Naive thymus-derived CD8-positive, alpha-beta T cell (primary cell): ENCODE measurements at regions not wholly inside any gene's neighbourhood (a gene's known extent, or its start where the extent isn't known, plus 50 kb on each side); places are given as distances from the start of the nearest gene placed in this dataset.

Experiments
- ATAC-seq, 2 donors: fragments of 150-1000 bp; cut with Tn5 transposase in 1 of 2; sonication (Bioruptor Pico), chemical (Tn5 transposase) in 1 of 2; 1 replicate in 1 of 2; 2 replicates in 1 of 2; pipeline ENCODE4 v1.10.0; 2021; ENCODE audit warnings: mild to moderate bottlenecking in 2 of 2, moderate library complexity in 2 of 2
- POLR2A ChIA-PET: fragments of 350-600 bp; sonication (Branson Sonifier 250); formaldehyde crosslinking; loops from one replicate; lab custom pipeline; 2021; ENCODE audit warnings: antibody characterized with exemption; lab: Charles Lee
- DNase-seq, 10 donors: peaks; one replicate each; pipeline versions ENCODE4 v3.0.0 to v3.0.0-alpha.2; 2020 to 2022
- H3K27ac Mint-ChIP-seq, 10 donors: one replicate each; pipeline ENCODE4 v1.8.0; 2020 to 2022; ENCODE audit warnings: mild to moderate bottlenecking in 10 of 10, mixed read lengths in 10 of 10, moderate library complexity in 4 of 10, inconsistent platforms in 1 of 10
- H3K27me3 Mint-ChIP-seq, 5 donors: one replicate each; pipeline ENCODE4 v1.8.0; 2021 to 2022; ENCODE audit warnings: mixed read lengths in 5 of 5
- H3K36me3 Mint-ChIP-seq, 3 donors: one replicate each; pipeline ENCODE4 v1.8.0; 2020 to 2022; ENCODE audit warnings: mixed read lengths in 3 of 3, mild to moderate bottlenecking in 2 of 3, inconsistent platforms in 1 of 3
- H3K4me1 Mint-ChIP-seq, 4 donors: one replicate each; pipeline ENCODE4 v1.8.0; 2021 to 2022; ENCODE audit warnings: mixed read lengths in 4 of 4
- H3K4me3 Mint-ChIP-seq, 10 donors: one replicate each; pipeline ENCODE4 v1.8.0; 2020 to 2022; ENCODE audit warnings: mild to moderate bottlenecking in 10 of 10, mixed read lengths in 10 of 10, moderate library complexity in 6 of 10, inconsistent platforms in 1 of 10
- H3K9me3 Mint-ChIP-seq, 9 donors: one replicate each; pipeline ENCODE4 v1.8.0; 2020 to 2022; ENCODE audit warnings: mixed read lengths in 9 of 9, mild to moderate bottlenecking in 3 of 9, inconsistent platforms in 1 of 9, moderate library complexity in 1 of 9

DNA sequence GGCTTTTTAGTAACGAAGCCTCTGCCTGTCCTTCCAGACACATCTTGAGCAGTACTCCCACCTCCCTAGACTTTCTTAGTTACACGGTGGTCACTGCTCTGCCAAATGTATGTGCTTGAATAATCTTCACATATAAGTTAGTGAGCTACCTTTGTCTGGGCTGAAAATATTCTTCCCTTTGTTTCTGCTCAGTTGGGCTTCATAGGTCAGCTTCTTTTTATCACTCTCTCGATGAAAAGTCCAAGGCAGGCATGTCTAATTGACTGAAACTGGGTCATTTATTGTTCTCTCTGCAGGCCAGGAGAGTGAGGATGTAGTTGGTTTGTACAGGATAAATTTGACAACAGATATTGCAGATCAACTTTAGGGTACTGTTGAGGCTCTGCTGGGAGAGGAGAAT, 636.7 kb upstream of the IGFBP3 start:
- ATAC-seq (no peak), DNase-seq (no peak)
- Mint-ChIP-seq H3K36me3 (peaks cover 0 to 13% (median 0%) of the 10 kb centered on the region in 3 donors), H3K9me3 (peaks cover 0 to 23% (median 7%) of the 10 kb centered on the region in 9 donors), H3K4me1 (no peaks in the 10 kb centered on the region), H3K27me3 (no peaks in the 10 kb centered on the region), H3K4me3 (no peak overlapping the region), H3K27ac (no peak overlapping the region)
- POLR2A ChIA-PET = no interaction called here

DNA sequence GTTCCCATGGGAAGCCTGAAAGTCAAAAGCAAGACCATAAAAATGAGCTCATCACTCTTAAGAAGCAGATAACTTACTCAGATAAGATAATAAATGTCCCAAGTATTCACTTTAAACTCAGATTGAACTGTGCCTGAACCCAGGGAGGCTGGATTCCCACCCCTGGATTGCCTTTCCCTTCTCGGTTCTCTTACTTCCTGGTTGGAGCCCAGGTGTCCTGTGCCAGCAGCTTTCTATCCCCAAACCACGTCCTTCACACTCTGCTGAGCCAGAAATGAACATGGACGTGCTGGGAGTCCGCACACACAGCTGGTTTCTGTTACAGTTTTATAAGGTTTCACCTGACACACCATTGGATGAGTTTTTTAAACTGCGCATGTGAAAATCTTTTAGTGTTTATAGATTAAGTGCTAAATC, 636.2 kb upstream of the IGFBP3 start:
- H3K27ac Mint-ChIP-seq = no peak overlapping the region

DNA sequence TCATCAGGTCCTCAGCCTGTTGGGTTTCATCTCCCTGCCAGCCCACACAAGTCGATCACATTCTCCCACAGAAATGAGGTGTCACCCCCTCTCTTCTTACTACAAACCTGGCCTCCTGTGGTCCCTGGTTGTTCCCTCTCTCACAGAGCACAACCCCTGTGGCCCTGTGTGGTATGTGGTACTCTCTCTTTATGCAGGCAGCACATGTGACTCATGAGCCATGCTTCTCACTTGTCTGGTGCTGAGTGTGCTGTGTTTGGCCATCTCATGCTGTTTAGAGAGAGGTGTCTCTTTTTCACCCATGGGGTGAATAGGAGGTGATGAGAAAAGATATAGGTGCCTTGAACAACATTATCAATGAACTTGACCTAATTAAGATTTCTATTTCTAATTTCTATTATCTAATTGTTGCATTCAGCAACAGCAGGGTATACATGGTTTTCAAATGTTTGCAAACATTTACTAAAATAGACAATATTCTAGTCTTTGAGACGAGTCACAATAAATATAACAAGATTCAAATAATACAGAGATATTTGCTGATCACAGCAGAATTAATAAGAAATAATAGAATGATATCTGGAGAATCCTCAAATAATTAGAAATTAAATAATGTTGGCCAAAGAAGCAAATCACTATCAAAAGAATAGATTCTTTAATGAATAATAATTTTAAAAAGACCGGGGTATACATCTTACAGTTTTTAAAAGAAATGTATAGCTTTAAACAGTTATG, 633.8 kb upstream of the IGFBP3 start:
- H3K4me1 Mint-ChIP-seq = no peaks in the 10 kb centered on the region
- no peak for ATAC-seq
- no peak overlapping the region for H3K4me3 Mint-ChIP-seq
- DNase-seq = no peak
- H3K9me3 Mint-ChIP-seq = peaks cover 0 to 15% (median 2%) of the 10 kb centered on the region in 9 donors
- H3K27ac Mint-ChIP-seq = no peak overlapping the region
- POLR2A ChIA-PET = no interaction called here
- no peaks in the 10 kb centered on the region for H3K27me3 Mint-ChIP-seq
- peaks cover 0 to 2% (median 0%) of the 10 kb centered on the region in 3 donors for H3K36me3 Mint-ChIP-seq

More for the DNA sequence above, 636.2 kb upstream of the IGFBP3 start:
- no peak for ATAC-seq
- POLR2A ChIA-PET = no interaction called here
- Mint-ChIP-seq H3K27me3 (no peaks in the 10 kb centered on the region), H3K36me3 (peaks cover 0 to 13% (median 0%) of the 10 kb centered on the region in 3 donors), H3K4me1 (no peaks in the 10 kb centered on the region), H3K9me3 (peaks cover 0 to 23% (median 7%) of the 10 kb centered on the region in 9 donors), H3K4me3 (no peak overlapping the region)
- DNase-seq = no peak

DNA sequence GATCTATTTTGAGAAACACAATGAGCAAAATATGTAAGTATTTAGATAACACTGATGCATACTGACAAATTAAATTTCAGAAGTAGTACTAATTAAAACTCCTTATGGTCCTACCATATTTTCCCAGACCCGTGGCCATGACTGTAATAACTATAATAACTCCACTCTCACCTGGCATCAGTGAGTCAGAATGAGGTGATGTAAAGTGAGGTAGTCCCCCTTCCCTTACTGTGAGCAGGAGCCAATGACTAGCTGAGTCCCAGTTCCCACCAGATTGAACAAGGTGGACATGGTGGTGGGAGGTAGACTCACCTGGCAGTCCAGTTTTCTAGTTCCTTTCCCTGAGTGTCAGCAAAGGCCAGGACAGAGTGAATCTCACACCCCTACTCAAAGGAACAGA, 630.5 kb upstream of the IGFBP3 start:
- H3K4me1 Mint-ChIP-seq = no peaks in the 10 kb centered on the region
- H3K27ac Mint-ChIP-seq = no peak overlapping the region
- H3K27me3 Mint-ChIP-seq = no peaks in the 10 kb centered on the region
- H3K9me3 Mint-ChIP-seq = peaks cover 0 to 14% (median 0%) of the 10 kb centered on the region in 9 donors
- H3K36me3 Mint-ChIP-seq = no peaks in the 10 kb centered on the region
- POLR2A ChIA-PET = interaction anchor here (0.6 kb wide), 1 partner anchor 433 kb away, joined by 4 read pairs; no protein-coding TSS in a partner anchor
- ATAC-seq (no peak), DNase-seq (no peak)
- no peak overlapping the region for H3K4me3 Mint-ChIP-seq

DNA sequence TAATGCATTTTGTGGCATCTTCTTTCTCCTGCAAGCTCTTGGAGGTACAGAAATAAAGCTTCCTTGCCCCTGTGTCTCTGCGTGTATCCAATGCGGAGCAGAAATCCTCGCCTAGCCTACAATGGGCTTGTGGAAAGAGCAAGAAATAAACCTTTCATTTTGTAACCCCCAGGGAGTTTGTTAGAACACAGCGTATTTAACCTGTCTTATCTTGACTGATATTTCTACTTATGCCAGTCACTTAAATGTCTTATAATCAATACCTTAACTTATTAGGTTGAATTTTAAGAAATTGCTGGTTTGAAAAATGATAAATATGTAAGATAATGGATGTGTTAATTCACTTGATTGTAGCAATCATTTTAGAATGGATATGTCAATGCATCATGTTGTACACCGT, 629.8 kb upstream of the IGFBP3 start:
- ATAC-seq (no peak), DNase-seq (no peak)
- Mint-ChIP-seq H3K27me3 (no peaks in the 10 kb centered on the region), H3K27ac (no peak overlapping the region), H3K36me3 (no peaks in the 10 kb centered on the region), H3K4me3 (no peak overlapping the region), H3K9me3 (peaks cover 0 to 14% (median 0%) of the 10 kb centered on the region in 9 donors), H3K4me1 (no peaks in the 10 kb centered on the region)
- POLR2A ChIA-PET = no interaction called here

DNA sequence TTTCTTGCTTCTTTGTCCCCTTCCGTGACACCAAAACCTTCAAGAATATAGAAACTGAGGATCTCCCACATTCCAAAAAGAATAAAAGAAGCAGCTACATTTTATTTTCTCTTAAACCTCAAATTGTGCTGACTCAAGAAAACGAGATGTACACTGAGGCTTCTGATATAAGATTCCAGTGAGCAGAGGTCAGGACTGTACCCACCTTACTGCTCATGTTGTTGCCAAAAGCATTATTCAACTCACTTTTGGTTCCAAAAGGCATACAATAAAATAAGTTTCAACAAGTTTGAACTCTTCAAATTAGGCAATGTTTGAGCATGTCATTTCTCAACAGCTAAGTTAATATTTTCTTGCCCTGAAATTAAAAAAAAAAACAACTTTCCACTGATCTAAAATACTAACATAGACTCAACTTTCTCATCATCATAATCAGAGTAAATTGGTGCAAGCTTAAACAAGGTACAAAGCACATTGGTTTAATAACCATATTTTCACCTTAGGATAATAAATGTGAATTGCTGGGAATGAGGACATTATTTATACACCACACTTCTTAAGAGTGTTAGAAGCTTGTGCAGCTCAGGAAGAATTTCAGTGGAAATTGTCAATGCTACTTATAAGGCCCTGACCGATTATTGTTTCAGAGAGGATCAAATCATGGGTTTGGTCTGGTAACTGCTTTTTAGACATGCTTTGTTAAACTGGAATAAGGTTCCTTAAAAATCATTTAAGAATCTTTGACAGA, 629.0 kb upstream of the IGFBP3 start:
- peaks cover 0 to 14% (median 2%) of the 10 kb centered on the region in 9 donors for H3K9me3 Mint-ChIP-seq
- no peaks in the 10 kb centered on the region for H3K36me3 Mint-ChIP-seq
- H3K4me1 Mint-ChIP-seq = no peaks in the 10 kb centered on the region
- H3K4me3 Mint-ChIP-seq = no peak overlapping the region
- DNase-seq (no peak), ATAC-seq (no peak)
- no peaks in the 10 kb centered on the region for H3K27me3 Mint-ChIP-seq
- POLR2A ChIA-PET = no interaction called here
- H3K27ac Mint-ChIP-seq = no peak overlapping the region

DNA sequence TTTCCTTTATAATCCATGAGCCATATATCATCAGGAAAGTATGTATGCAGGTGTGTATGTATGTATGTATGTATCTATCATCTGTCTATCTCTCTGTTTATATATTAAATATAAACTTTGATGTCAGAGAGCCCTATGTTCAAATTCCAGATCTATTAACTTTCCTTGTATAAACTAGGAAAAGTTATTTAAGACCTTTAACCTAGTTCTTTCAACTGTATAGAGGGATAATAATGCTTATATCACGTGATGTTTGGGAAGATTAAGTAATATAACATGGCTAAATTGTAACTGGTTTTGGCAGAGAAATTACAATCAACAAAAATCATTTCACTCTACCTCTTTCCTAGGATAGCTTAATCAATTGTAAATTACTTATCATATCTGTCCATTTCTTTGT, 628.3 kb upstream of the IGFBP3 start:
- Mint-ChIP-seq H3K27me3 (no peaks in the 10 kb centered on the region), H3K9me3 (peaks cover 0 to 9% (median 2%) of the 10 kb centered on the region in 9 donors), H3K4me1 (no peaks in the 10 kb centered on the region), H3K4me3 (no peak overlapping the region), H3K27ac (no peak overlapping the region), H3K36me3 (no peaks in the 10 kb centered on the region)
- no peak for ATAC-seq
- DNase-seq = no peak
- POLR2A ChIA-PET = no interaction called here

DNA sequence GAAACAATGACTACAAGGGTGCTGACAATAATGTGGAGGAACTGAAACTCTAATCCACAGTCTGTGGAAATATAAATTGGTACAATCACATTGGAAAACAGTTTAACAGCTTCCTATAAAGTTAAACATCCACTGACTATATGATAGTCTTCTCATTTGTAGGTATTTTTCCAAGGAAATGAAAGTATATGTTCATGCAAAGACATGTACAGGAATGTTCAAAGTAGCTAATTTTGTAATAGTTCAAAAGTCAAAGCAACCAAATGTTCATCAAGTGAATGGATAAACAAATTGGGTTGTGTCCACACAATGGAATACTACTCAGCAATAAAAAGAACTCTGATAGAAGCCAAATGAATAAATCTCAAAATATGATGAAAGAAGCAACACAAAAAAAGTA, 626.0 kb upstream of the IGFBP3 start:
- ATAC-seq (no peak), DNase-seq (no peak)
- H3K27me3 Mint-ChIP-seq = no peaks in the 10 kb centered on the region
- H3K9me3 Mint-ChIP-seq = peaks cover 0 to 4% (median 2%) of the 10 kb centered on the region in 9 donors
- POLR2A ChIA-PET = no interaction called here
- no peaks in the 10 kb centered on the region for H3K4me1 Mint-ChIP-seq
- H3K36me3 Mint-ChIP-seq = no peaks in the 10 kb centered on the region
- no peak overlapping the region for H3K4me3 Mint-ChIP-seq
- no peak overlapping the region for H3K27ac Mint-ChIP-seq

DNA sequence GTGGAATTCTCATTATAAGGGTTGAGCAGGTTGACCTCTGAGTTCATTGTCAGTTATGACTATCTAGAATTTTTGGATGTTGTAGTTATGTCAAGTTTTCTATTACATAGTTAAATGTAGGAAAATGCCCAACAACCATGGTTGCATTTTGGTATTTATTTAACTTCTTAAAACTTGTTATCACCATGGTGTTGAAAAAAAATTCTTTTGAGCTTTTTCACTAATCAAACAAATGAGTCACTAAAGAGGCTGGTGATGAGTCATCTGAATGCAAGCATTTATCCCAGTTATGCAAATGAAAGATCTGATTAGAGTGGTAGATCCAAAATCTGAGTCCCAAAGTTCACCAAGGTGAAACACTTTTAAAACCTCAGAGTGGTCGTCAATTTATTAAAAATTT, 624.7 kb upstream of the IGFBP3 start:
- DNase-seq (no peak), ATAC-seq (no peak)
- POLR2A ChIA-PET = no interaction called here
- no peaks in the 10 kb centered on the region for H3K27me3 Mint-ChIP-seq
- H3K4me3 Mint-ChIP-seq = no peak overlapping the region
- peaks cover 0 to 4% (median 0%) of the 10 kb centered on the region in 9 donors for H3K9me3 Mint-ChIP-seq
- H3K4me1 Mint-ChIP-seq = no peaks in the 10 kb centered on the region
- H3K36me3 Mint-ChIP-seq = no peaks in the 10 kb centered on the region
- H3K27ac Mint-ChIP-seq = no peak overlapping the region

DNA sequence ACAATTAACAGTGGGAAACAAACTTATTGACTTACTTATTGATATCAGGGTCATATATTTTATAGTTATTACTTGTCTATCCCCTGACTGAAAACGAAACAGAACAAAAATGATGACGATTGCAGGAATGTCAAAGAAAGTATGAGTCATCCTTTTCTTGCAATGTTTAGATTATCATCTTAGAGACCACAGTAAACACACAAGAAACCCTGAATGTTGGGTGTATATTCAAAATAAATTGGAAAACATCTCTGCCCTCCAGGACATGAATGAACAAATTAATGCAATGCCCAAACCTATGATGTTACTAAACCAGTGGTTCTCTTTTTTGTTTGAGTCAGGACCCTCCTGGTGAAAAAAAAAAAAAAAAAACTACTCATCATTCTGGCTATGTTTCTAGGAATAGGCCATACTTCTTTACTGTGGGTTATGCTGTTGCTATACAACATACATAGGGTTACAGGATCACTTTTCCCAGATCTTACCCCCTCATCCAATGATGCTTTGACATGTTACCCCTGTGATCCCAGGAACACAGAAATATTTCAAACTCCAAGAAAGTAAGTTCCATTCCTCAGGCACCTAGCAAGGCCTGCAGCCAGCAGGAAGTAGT, 623.4 kb upstream of the IGFBP3 start:
- ATAC-seq = no peak
- POLR2A ChIA-PET = no interaction called here
- H3K4me3 Mint-ChIP-seq = no peak overlapping the region
- no peaks in the 10 kb centered on the region for H3K27me3 Mint-ChIP-seq
- no peak for DNase-seq
- no peaks in the 10 kb centered on the region for H3K36me3 Mint-ChIP-seq
- peaks cover 0 to 3% (median 0%) of the 10 kb centered on the region in 9 donors for H3K9me3 Mint-ChIP-seq
- no peaks in the 10 kb centered on the region for H3K4me1 Mint-ChIP-seq
- no peak overlapping the region for H3K27ac Mint-ChIP-seq

DNA sequence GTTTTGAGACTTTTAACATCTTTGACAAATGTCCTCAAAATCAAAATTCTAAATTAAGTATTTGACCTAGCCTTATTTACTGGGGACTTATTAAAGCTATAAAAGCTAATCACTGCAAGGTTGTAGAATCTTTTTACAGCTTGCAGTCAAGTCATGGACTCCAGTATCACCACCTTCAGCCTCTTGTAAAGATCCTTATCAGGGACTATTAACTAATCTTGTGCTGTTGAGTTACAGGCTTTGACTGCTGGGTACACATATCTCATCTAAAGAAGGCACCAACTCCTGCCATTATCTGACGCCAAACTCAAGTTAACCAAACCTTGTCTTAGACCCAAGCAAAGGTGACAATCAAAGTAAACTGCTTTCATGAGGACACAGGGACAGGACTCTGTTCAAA, 621.0 kb upstream of the IGFBP3 start:
- Mint-ChIP-seq H3K36me3 (no peaks in the 10 kb centered on the region), H3K27me3 (no peaks in the 10 kb centered on the region), H3K27ac (no peak overlapping the region), H3K9me3 (peaks cover 0 to 6% (median 0%) of the 10 kb centered on the region in 9 donors), H3K4me1 (no peaks in the 10 kb centered on the region), H3K4me3 (no peak overlapping the region)
- ATAC-seq (no peak), DNase-seq (no peak)
- POLR2A ChIA-PET = no interaction called here

DNA sequence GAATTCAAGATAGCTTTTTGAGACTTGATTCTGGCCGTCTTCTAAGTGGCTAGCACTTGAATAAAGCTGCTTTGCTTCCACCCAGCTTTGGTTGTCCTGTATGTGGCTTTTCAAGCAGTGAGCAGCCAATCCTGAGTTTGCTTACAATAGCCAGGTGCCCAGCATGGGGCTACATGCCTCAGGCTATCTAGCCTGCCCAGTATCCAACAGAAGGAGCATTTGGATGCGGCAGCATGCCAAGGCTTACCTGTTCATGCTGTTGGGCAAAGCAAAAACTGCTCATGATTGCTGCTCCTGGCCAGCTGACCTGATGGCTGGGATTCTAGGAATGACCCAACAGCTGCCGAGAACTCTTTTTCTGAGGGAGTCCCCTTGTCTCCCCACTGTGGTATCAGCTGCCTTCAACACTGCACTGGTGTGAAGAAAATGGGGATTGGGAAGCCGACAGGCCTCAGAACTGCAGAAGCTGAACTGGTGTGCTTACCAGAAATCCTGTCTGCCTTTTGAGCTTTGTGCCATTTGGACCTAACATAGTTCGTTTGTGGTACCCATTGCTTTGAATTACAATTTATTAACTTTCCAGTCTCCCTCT, 618.9 kb upstream of the IGFBP3 start:
- H3K9me3 Mint-ChIP-seq = peaks cover 0 to 15% (median 4%) of the 10 kb centered on the region in 9 donors
- no peak overlapping the region for H3K4me3 Mint-ChIP-seq
- H3K27me3 Mint-ChIP-seq = no peaks in the 10 kb centered on the region
- ATAC-seq (no peak), DNase-seq (no peak)
- no peak overlapping the region for H3K27ac Mint-ChIP-seq
- H3K4me1 Mint-ChIP-seq = no peaks in the 10 kb centered on the region
- POLR2A ChIA-PET = no interaction called here
- no peaks in the 10 kb centered on the region for H3K36me3 Mint-ChIP-seq
